ENCODE measurements at regions not wholly inside any gene's neighbourhood (a gene's known extent, or its start where the extent isn't known, plus 50 kb on each side); places are given as distances from the start of the nearest gene placed in this dataset.

DNA sequence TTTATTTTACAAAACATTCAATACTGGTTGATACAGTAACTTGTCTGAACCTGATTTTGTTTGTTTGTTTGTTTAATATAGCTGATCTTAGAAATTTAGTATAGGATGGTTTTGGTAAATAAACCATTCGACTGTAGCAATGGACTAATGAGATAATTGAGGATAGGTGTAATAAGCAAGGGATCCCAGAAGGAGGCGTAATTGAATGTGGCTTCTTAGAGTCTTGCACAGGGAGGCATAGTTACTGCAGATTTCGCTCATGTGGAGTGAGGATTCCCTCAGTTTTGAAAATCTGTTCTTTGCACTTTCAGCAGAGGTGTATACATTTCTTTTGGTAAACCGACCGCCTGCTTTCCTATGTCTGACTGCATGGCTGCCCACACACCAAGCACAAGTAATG lies 709.6 kb downstream of the SOCS6 start:
- Histone ChIP-seq H3K4me2 (no peak overlapping the region), H3K9me3 (no peaks in the 10 kb centered on the region), H3K4me1 (no peaks in the 10 kb centered on the region), H3K4me3 (no peak overlapping the region), H3K27ac (no peak overlapping the region)
- TF ChIP-seq ZNF302 (CRISPR knock-in tag; IDR thresholded peaks at IDR 0.05) (no peak), HOXB13 (CRISPR knock-in tag; IDR thresholded peaks at IDR 0.05; ENCODE audit: low read depth) (no peak), FOSL2 (IDR thresholded peaks at IDR 0.05) (no peak), FOSL2 (CRISPR knock-in tag; IDR thresholded peaks at IDR 0.05) (no peak), CHD4 (IDR thresholded peaks at IDR 0.05; ENCODE audit: borderline replicate concordance) (no peak), HOXB5 (CRISPR knock-in tag; IDR thresholded peaks at IDR 0.05) (no peak), EP300 (IDR thresholded peaks at IDR 0.05) (no peak), RFX5 (IDR thresholded peaks at IDR 0.05) (no peak), RNF2 (IDR thresholded peaks at IDR 0.05; ENCODE audit: borderline replicate concordance, low read depth) (no peak), SREBF2 (IDR thresholded peaks at IDR 0.05) (no peak), CEBPB (IDR thresholded peaks at IDR 0.05) (no peak), ZSCAN20 (CRISPR knock-in tag; IDR thresholded peaks at IDR 0.05) (no peak)
- TF ChIP-seq, protein P1, sequence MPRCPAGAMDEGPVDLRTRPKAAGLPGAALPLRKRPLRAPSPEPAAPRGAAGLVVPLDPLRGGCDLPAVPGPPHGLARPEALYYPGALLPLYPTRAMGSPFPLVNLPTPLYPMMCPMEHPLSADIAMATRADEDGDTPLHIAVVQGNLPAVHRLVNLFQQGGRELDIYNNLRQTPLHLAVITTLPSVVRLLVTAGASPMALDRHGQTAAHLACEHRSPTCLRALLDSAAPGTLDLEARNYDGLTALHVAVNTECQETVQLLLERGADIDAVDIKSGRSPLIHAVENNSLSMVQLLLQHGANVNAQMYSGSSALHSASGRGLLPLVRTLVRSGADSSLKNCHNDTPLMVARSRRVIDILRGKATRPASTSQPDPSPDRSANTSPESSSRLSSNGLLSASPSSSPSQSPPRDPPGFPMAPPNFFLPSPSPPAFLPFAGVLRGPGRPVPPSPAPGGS (IDR thresholded peaks at IDR 0.05): no peak
- ChIA-PET CTCF (no interaction called here), POLR2A (no interaction called here)
- 46% methylated on average over 5 of the region's 5 CpGs for WGBS (ENCODE audit: missing lambda C conversion rate)
- peak in 1 of 2 experiments; percentile 6 for DNase-seq (ENCODE audit: low read depth in 1 of 2, low spot score in 1 of 2)
- no peak for ATAC-seq
- FAIRE-seq: no peak

- Histone ChIP-seq H3K27ac (no peak overlapping the region), H3K4me2 (no peak overlapping the region), H3K9me3 (no peaks in the 10 kb centered on the region), H3K4me1 (no peaks in the 10 kb centered on the region), H3K4me3 (no peak overlapping the region)
- DNase-seq (ENCODE audit: low read depth in 1 of 2, low spot score in 1 of 2) (no peak), ATAC-seq (no peak), FAIRE-seq (no peak)
- TF ChIP-seq PBX3 (IDR thresholded peaks at IDR 0.05) (no peak), HEYL (CRISPR knock-in tag; IDR thresholded peaks at IDR 0.05) (no peak), SREBF2 (IDR thresholded peaks at IDR 0.05) (no peak), POLR2A (IDR thresholded peaks at IDR 0.05; ENCODE audit: low read length) (no peak), BHLHE40 (IDR thresholded peaks at IDR 0.05; ENCODE audit: low read depth, low read length) (no peak), SMC3 (IDR thresholded peaks at IDR 0.05) (no peak), ZFP36 (IDR thresholded peaks at IDR 0.05; ENCODE audit: borderline replicate concordance, partially characterized antibody) (no peak), ZSCAN20 (CRISPR knock-in tag; IDR thresholded peaks at IDR 0.05) (no peak), CHD2 (IDR thresholded peaks at IDR 0.05; ENCODE audit: low read length, partially characterized antibody) (no peak), MAFK (IDR thresholded peaks at IDR 0.05; ENCODE audit: partially characterized antibody) (no peak), EHF (CRISPR knock-in tag; IDR thresholded peaks at IDR 0.05) (no peak)
- TF ChIP-seq, protein P1 (IDR thresholded peaks at IDR 0.05): no peak
- TF ChIP-seq, protein P2, sequence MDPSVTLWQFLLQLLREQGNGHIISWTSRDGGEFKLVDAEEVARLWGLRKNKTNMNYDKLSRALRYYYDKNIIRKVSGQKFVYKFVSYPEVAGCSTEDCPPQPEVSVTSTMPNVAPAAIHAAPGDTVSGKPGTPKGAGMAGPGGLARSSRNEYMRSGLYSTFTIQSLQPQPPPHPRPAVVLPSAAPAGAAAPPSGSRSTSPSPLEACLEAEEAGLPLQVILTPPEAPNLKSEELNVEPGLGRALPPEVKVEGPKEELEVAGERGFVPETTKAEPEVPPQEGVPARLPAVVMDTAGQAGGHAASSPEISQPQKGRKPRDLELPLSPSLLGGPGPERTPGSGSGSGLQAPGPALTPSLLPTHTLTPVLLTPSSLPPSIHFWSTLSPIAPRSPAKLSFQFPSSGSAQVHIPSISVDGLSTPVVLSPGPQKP (IDR thresholded peaks at IDR 0.05; ENCODE audit: low read depth, low read length): no peak
- ChIA-PET CTCF (no interaction called here), POLR2A (no interaction called here)
- 3% methylated on average over 3 of the region's 3 CpGs for WGBS (ENCODE audit: missing lambda C conversion rate)
These were observed 705.3 kb downstream of the SOCS6 start for GRCh38 chr18:70994116-70994515.
